ENCODE measurements at regions not wholly inside any gene's neighbourhood (a gene's known extent, or its start where the extent isn't known, plus 50 kb on each side); places are given as distances from the start of the nearest gene placed in this dataset.

- TF ChIP-seq EZH2 (IDR thresholded peaks at IDR 0.05; ENCODE audit: low read length, missing control alignments): no peak
- TF ChIP-seq, protein P1, sequence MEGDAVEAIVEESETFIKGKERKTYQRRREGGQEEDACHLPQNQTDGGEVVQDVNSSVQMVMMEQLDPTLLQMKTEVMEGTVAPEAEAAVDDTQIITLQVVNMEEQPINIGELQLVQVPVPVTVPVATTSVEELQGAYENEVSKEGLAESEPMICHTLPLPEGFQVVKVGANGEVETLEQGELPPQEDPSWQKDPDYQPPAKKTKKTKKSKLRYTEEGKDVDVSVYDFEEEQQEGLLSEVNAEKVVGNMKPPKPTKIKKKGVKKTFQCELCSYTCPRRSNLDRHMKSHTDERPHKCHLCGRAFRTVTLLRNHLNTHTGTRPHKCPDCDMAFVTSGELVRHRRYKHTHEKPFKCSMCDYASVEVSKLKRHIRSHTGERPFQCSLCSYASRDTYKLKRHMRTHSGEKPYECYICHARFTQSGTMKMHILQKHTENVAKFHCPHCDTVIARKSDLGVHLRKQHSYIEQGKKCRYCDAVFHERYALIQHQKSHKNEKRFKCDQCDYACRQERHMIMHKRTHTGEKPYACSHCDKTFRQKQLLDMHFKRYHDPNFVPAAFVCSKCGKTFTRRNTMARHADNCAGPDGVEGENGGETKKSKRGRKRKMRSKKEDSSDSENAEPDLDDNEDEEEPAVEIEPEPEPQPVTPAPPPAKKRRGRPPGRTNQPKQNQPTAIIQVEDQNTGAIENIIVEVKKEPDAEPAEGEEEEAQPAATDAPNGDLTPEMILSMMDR (conservative IDR thresholded peaks at IDR 0.05 in 1 of 2, IDR thresholded peaks at IDR 0.05 in 1 of 2; ENCODE audit: low read depth in 1 of 2, low read length in 2 of 2): no peak
- H3K27me3 ChIP-seq (ENCODE audit: control insufficient read depth, insufficient read depth, low read length): no peaks in the 10 kb centered on the region
- no peaks in the 10 kb centered on the region for H3K79me2 ChIP-seq (ENCODE audit: control insufficient read depth, insufficient read depth, low read length)
- H3K9me3 ChIP-seq (ENCODE audit: control insufficient read depth, insufficient read depth, low read depth, low read length): no peaks in the 10 kb centered on the region
- no peaks in the 10 kb centered on the region for H3K36me3 ChIP-seq (ENCODE audit: control insufficient read depth, insufficient read depth, low read length)
- no peak overlapping the region for H3K4me2 ChIP-seq (ENCODE audit: extremely low read depth, insufficient read depth, low read length)
- no peak overlapping the region for H3K9ac ChIP-seq (ENCODE audit: insufficient read depth, low read length)
- no peaks in the 10 kb centered on the region for H3K4me1 ChIP-seq (ENCODE audit: control insufficient read depth, extremely low read depth, insufficient read depth, low read length)
- no peak overlapping the region for H3K4me3 ChIP-seq (replicated peaks in 1 of 4; ENCODE audit: control extremely low read depth in 1 of 4, insufficient read depth in 1 of 4, low read depth in 3 of 4, low read length in 4 of 4)
- no peak overlapping the region for H2AFZ ChIP-seq (ENCODE audit: low read length)
- no peaks in the 10 kb centered on the region for H4K20me1 ChIP-seq (ENCODE audit: control insufficient read depth, extremely low read depth, insufficient read depth, low read length)
- no peak overlapping the region for H3K27ac ChIP-seq (ENCODE audit: insufficient read depth, low read length)
- DNase-seq (ENCODE audit: low read depth in 2 of 2): no peak
Measured at GRCh38 chr2:228845162-228845925, 425.7 kb downstream of the PID1 start.

DNA sequence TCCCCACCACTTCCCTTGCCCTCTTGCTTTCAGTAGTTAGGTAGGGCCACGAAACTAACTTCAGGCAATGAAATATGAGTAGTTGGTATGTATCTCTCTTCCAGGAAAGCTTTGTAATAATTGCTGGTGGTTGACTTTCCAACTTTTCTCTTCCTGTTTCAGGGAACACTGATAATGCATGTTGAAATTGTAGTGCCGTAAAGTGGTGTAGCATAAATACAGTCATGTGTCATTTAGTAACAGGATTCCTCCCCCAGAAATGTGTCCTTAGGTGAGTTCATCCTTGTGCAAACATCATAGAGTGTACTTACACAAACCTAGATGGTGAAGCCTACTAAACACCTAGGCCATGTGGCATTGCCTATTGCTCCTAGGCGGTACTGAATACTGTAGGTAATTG is 429.2 kb downstream of the PID1 start:
- no peaks in the 10 kb centered on the region for H4K20me1 ChIP-seq (ENCODE audit: control insufficient read depth, extremely low read depth, insufficient read depth, low read length)
- H3K9me3 ChIP-seq (ENCODE audit: control insufficient read depth, insufficient read depth, low read depth, low read length): no peaks in the 10 kb centered on the region
- H3K27ac ChIP-seq (ENCODE audit: insufficient read depth, low read length): no peak overlapping the region
- H3K4me2 ChIP-seq (ENCODE audit: extremely low read depth, insufficient read depth, low read length): no peak overlapping the region
- H2AFZ ChIP-seq (ENCODE audit: low read length): no peak overlapping the region
- peak; percentile 14 to 19 for DNase-seq (ENCODE audit: low read depth in 2 of 2)
- TF ChIP-seq EZH2 (IDR thresholded peaks at IDR 0.05; ENCODE audit: low read length, missing control alignments): no peak
- TF ChIP-seq, protein P1 (conservative IDR thresholded peaks at IDR 0.05 in 1 of 2, IDR thresholded peaks at IDR 0.05 in 1 of 2; ENCODE audit: low read depth in 1 of 2, low read length in 2 of 2): no peak
- no peaks in the 10 kb centered on the region for H3K27me3 ChIP-seq (ENCODE audit: control insufficient read depth, insufficient read depth, low read length)
- H3K4me3 ChIP-seq (replicated peaks in 1 of 4; ENCODE audit: control extremely low read depth in 1 of 4, insufficient read depth in 1 of 4, low read depth in 3 of 4, low read length in 4 of 4): no peak overlapping the region
- no peak overlapping the region for H3K9ac ChIP-seq (ENCODE audit: insufficient read depth, low read length)
- no peaks in the 10 kb centered on the region for H3K79me2 ChIP-seq (ENCODE audit: control insufficient read depth, insufficient read depth, low read length)
- H3K4me1 ChIP-seq (ENCODE audit: control insufficient read depth, extremely low read depth, insufficient read depth, low read length): no peaks in the 10 kb centered on the region
- H3K36me3 ChIP-seq (ENCODE audit: control insufficient read depth, insufficient read depth, low read length): no peaks in the 10 kb centered on the region

DNA sequence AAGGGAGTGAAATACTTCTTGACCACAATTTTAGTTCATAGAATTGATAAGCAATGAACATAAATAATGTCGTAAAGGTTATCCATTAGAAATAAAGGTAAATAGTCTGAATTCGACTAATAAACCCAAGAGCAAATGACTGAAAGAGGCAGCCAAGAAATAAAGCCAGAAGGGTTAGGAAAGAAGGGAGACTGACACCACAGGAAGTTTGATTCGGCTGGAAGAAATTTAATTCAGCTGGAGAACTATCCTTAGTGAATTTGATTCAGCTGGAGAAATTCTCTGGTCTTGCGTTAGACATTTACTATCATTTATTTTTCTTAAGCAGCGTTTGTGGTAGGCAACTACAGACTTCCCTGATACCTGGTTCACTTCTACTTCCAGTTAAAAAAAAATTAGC is 429.6 kb downstream of the PID1 start:
- H2AFZ ChIP-seq (ENCODE audit: low read length): no peak overlapping the region
- H3K9ac ChIP-seq (ENCODE audit: insufficient read depth, low read length): no peak overlapping the region
- H3K27ac ChIP-seq (ENCODE audit: insufficient read depth, low read length): no peak overlapping the region
- no peaks in the 10 kb centered on the region for H3K36me3 ChIP-seq (ENCODE audit: control insufficient read depth, insufficient read depth, low read length)
- no peaks in the 10 kb centered on the region for H3K4me1 ChIP-seq (ENCODE audit: control insufficient read depth, extremely low read depth, insufficient read depth, low read length)
- no peak overlapping the region for H3K4me2 ChIP-seq (ENCODE audit: extremely low read depth, insufficient read depth, low read length)
- H4K20me1 ChIP-seq (ENCODE audit: control insufficient read depth, extremely low read depth, insufficient read depth, low read length): no peaks in the 10 kb centered on the region
- H3K4me3 ChIP-seq (replicated peaks in 1 of 4; ENCODE audit: control extremely low read depth in 1 of 4, insufficient read depth in 1 of 4, low read depth in 3 of 4, low read length in 4 of 4): no peak overlapping the region
- no peaks in the 10 kb centered on the region for H3K9me3 ChIP-seq (ENCODE audit: control insufficient read depth, insufficient read depth, low read depth, low read length)
- TF ChIP-seq, protein P1 (conservative IDR thresholded peaks at IDR 0.05 in 1 of 2, IDR thresholded peaks at IDR 0.05 in 1 of 2; ENCODE audit: low read depth in 1 of 2, low read length in 2 of 2): no peak
- TF ChIP-seq EZH2 (IDR thresholded peaks at IDR 0.05; ENCODE audit: low read length, missing control alignments): no peak
- peak in 1 of 2 donors; percentile 2 for DNase-seq (ENCODE audit: low read depth in 2 of 2)
- H3K27me3 ChIP-seq (ENCODE audit: control insufficient read depth, insufficient read depth, low read length): no peaks in the 10 kb centered on the region
- no peaks in the 10 kb centered on the region for H3K79me2 ChIP-seq (ENCODE audit: control insufficient read depth, insufficient read depth, low read length)
